PC-3 (cell line): ENCODE measurements at regions not wholly inside any gene's neighbourhood (a gene's known extent, or its start where the extent isn't known, plus 50 kb on each side); places are given as distances from the start of the nearest gene placed in this dataset.

Experiments
- ATAC-seq: fragments of 200-7000 bp; cut with Tn5 transposase; 2 replicates; pipeline ENCODE4 v1.9.1; 2020; ENCODE audit warnings: mild to moderate bottlenecking, moderate library complexity
- BruUV-seq: library from RNA; stranded (reverse); fragments of 400-500 nt; replicated peaks from 2 replicates; lab custom pipeline; 2021; lab: Mats Ljungman, UMichigan
- CTCF ChIA-PET: fragments of 300-600 bp; sonication (Branson Sonifier 250); formaldehyde crosslinking; loops from one replicate; lab custom pipeline; 2022; ENCODE audit warnings: antibody characterized with exemption; lab: Charles Lee
- POLR2A ChIA-PET: fragments of 300-600 bp; sonication (Branson Sonifier 250); formaldehyde crosslinking; loops from one replicate; lab custom pipeline; 2022; ENCODE audit warnings: antibody characterized with exemption; ENCODE audit not compliant: unreplicated experiment; lab: Charles Lee
- DNase-seq: peaks from one replicate; pipeline ENCODE4 v3.0.0-alpha.2; 2015
- H2AFZ ChIP-seq: fragments of 300-600 bp; sonication (generic); 2 replicates; pipeline ENCODE4 v1.6.0; 2016; ENCODE audit warnings: antibody characterized with exemption, low read length
- H3F3A ChIP-seq: fragments of 300-600 bp; sonication (generic); one replicate; pipeline ENCODE4 v1.6.0; 2017; ENCODE audit warnings: antibody characterized with exemption, low read length, control low read depth, mild to moderate bottlenecking; ENCODE audit not compliant: unreplicated experiment
- H3K27ac ChIP-seq: fragments of 300-600 bp; sonication (generic); 2 replicates; pipeline ENCODE4 v1.5.1; 2016; ENCODE audit warnings: mild to moderate bottlenecking, low read length
- H3K27me3 ChIP-seq: fragments of 300-600 bp; sonication (generic); 2 replicates; pipeline ENCODE4 v1.6.1; 2016; ENCODE audit warnings: low read length, mixed read lengths
- H3K36me3 ChIP-seq: fragments of 300-600 bp; sonication (generic); 2 replicates; pipeline ENCODE4 v1.6.1; 2016; ENCODE audit warnings: low read depth, mixed run types, low read length, mixed read lengths
- H3K4me1 ChIP-seq: fragments of 300-600 bp; sonication (generic); 2 replicates; pipeline ENCODE4 v1.5.1; 2016; ENCODE audit warnings: low read length; ENCODE audit not compliant: insufficient read depth
- H3K4me2 ChIP-seq: fragments of 300-600 bp; sonication (generic); 2 replicates; pipeline ENCODE4 v1.6.0; 2016; ENCODE audit warnings: low read length
- H3K4me3 ChIP-seq: fragments of 300-600 bp; sonication (generic); 2 replicates; pipeline ENCODE4 v1.5.1; 2016; ENCODE audit warnings: mild to moderate bottlenecking, low read length, mixed read lengths
- H3K79me2 ChIP-seq: fragments of 300-600 bp; sonication (generic); 2 replicates; pipeline ENCODE4 v1.6.1; 2017; ENCODE audit warnings: low read length, mixed read lengths
- H3K9ac ChIP-seq: fragments of 300-600 bp; sonication (generic); 2 replicates; pipeline ENCODE4 v1.6.0; 2016; ENCODE audit warnings: mild to moderate bottlenecking, low read length
- H3K9me2 ChIP-seq: fragments of 300-600 bp; sonication (generic); replicated peaks from 2 replicates; pipeline ENCODE4 v1.6.1; 2016; ENCODE audit warnings: mixed run types, low read length, mixed read lengths
- H3K9me3 ChIP-seq: fragments of 300-600 bp; sonication (generic); 2 replicates; pipeline ENCODE4 v1.6.1; 2016; ENCODE audit warnings: low read length, mixed read lengths
- H4K20me1 ChIP-seq: fragments of 300-600 bp; sonication (generic); 2 replicates; pipeline ENCODE4 v1.6.1; 2016; ENCODE audit warnings: low read length, mixed read lengths
- EZH2 ChIP-seq: fragments of 300-600 bp; sonication (generic); IDR thresholded peaks from one replicate; pipeline ENCODE4 v1.6.1; 2017; ENCODE audit warnings: antibody characterized with exemption, mild to moderate bottlenecking, low read length; ENCODE audit not compliant: unreplicated experiment
- EZH2phosphoT487 ChIP-seq: fragments of 300-600 bp; sonication (generic); IDR thresholded peaks from 2 replicates; pipeline ENCODE4 v1.6.1; 2018; ENCODE audit warnings: mild to moderate bottlenecking, antibody characterized with exemption, low read length, borderline replicate concordance
- intact Hi-C: fragments of 100-400 bp; cut with micrococcal nuclease; formaldehyde crosslinking; loops from 2 replicates; pipeline ENCODE4 v1.9.0; 2023
- TF ChIP-seq, protein P1 (sequence below): fragments of 300-600 bp; sonication (generic); conservative IDR thresholded peaks from 2 replicates; pipeline ENCODE4 v1.5.1; 2017; ENCODE audit warnings: antibody characterized with exemption, low read depth, mild to moderate bottlenecking, low read length

DNA sequence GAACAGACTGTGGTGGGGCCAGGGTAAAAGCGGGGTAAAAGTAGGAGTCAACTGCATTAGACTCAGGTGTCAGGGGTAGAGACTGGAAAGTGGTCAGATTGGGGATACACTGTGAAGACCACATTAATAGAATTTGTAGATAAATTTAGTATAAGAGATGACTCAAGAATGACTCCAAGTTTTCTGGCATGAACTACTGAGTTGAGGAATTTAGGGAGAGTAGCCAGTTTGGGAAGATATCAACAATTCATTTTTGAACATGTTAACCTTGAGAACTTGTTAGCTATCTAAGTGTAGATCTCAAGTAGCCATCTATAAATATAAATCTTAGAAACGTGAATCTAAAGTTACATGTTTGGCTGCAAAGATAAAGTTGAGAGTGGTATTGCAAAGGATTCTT, 206.9 kb upstream of the HCCS start:
- Histone ChIP-seq H3K4me3 (no peak overlapping the region), H3K9ac (no peak overlapping the region), H3F3A (no peaks in the 10 kb centered on the region), H3K27ac (no peak overlapping the region), H4K20me1 (no peaks in the 10 kb centered on the region), H3K27me3 (no peaks in the 10 kb centered on the region), H3K36me3 (no peaks in the 10 kb centered on the region), H3K9me3 (0 out of 2 replicates have a peak, but pooled peaks cover 4% of the 10 kb centered on the region), H3K9me2 (no peaks in the 10 kb centered on the region), H3K4me2 (0 out of 2 replicates have a peak overlapping the region, but pooled peaks have one; percentile 28), H3K4me1 (peaks cover 42% of the 10 kb centered on the region), H2AFZ (no peak overlapping the region), H3K79me2 (no peaks in the 10 kb centered on the region)
- TF ChIP-seq EZH2 = no peak
- POLR2A ChIA-PET = interaction anchor here (0.7 kb wide), 1 partner anchor 135 kb away, joined by 3 read pairs; no protein-coding TSS in a partner anchor
- no TSS peak for BruUV-seq
- ATAC-seq (peak; percentile 28), DNase-seq (peak; percentile 72)
- intact Hi-C loops = loop anchor here (10.0 kb wide), 1 partner anchor 201 kb away; no protein-coding TSS in a partner anchor
- CTCF ChIA-PET = no interaction called here

GRCh38 chrX:10906866-10907265, 204.3 kb upstream of the HCCS start:
- no peaks in the 10 kb centered on the region for H3K79me2 ChIP-seq
- no peak overlapping the region for H3K4me2 ChIP-seq
- H3K9me2 ChIP-seq = no peaks in the 10 kb centered on the region
- no peaks in the 10 kb centered on the region for H3F3A ChIP-seq
- H3K9me3 ChIP-seq = 0 out of 2 replicates have a peak, but pooled peaks cover 4% of the 10 kb centered on the region
- ATAC-seq = no peak
- BruUV-seq = no TSS peak
- H3K4me1 ChIP-seq = peaks cover 25% of the 10 kb centered on the region
- ChIA-PET CTCF (no interaction called here), POLR2A (no interaction called here)
- H3K27ac ChIP-seq = no peak overlapping the region
- intact Hi-C loops = loop anchor here (10.0 kb wide), 1 partner anchor 198 kb away; no protein-coding TSS in a partner anchor
- H4K20me1 ChIP-seq = no peaks in the 10 kb centered on the region
- TF ChIP-seq EZH2phosphoT487 (no peak), EZH2 (no peak)
- TF ChIP-seq, protein P1, sequence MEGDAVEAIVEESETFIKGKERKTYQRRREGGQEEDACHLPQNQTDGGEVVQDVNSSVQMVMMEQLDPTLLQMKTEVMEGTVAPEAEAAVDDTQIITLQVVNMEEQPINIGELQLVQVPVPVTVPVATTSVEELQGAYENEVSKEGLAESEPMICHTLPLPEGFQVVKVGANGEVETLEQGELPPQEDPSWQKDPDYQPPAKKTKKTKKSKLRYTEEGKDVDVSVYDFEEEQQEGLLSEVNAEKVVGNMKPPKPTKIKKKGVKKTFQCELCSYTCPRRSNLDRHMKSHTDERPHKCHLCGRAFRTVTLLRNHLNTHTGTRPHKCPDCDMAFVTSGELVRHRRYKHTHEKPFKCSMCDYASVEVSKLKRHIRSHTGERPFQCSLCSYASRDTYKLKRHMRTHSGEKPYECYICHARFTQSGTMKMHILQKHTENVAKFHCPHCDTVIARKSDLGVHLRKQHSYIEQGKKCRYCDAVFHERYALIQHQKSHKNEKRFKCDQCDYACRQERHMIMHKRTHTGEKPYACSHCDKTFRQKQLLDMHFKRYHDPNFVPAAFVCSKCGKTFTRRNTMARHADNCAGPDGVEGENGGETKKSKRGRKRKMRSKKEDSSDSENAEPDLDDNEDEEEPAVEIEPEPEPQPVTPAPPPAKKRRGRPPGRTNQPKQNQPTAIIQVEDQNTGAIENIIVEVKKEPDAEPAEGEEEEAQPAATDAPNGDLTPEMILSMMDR = no peak
- H3K4me3 ChIP-seq = no peak overlapping the region
- H3K27me3 ChIP-seq = no peaks in the 10 kb centered on the region
- H3K9ac ChIP-seq = no peak overlapping the region
- no peak for DNase-seq
- H3K36me3 ChIP-seq = no peaks in the 10 kb centered on the region
- H2AFZ ChIP-seq = no peak overlapping the region

- Histone ChIP-seq H3K27me3 (no peaks in the 10 kb centered on the region), H3K4me2 (no peak overlapping the region), H3K4me1 (peaks cover 14% of the 10 kb centered on the region), H3K36me3 (no peaks in the 10 kb centered on the region), H4K20me1 (no peaks in the 10 kb centered on the region), H3F3A (no peaks in the 10 kb centered on the region), H3K27ac (no peak overlapping the region), H2AFZ (no peak overlapping the region), H3K4me3 (no peak overlapping the region), H3K9me3 (no peaks in the 10 kb centered on the region), H3K9me2 (no peaks in the 10 kb centered on the region), H3K79me2 (no peaks in the 10 kb centered on the region), H3K9ac (no peak overlapping the region)
- TF ChIP-seq EZH2phosphoT487 = no peak
- TF ChIP-seq EZH2 = no peak
- TF ChIP-seq, protein P1 = no peak
- ChIA-PET POLR2A (interaction anchor here (0.6 kb wide), 1 partner anchor 594 kb away, joined by 3 read pairs; no protein-coding TSS in a partner anchor), CTCF (no interaction called here)
- intact Hi-C loops = loop anchor here (5.0 kb wide), 1 partner anchor 90 kb away; no protein-coding TSS in a partner anchor
- DNase-seq (peak; percentile 90), ATAC-seq (peak; percentile 86)
- no TSS peak for BruUV-seq
Observed at GRCh38 chrX:10922159-10922558, 189.0 kb upstream of the HCCS start.
